ENCODE measurements at regions not wholly inside any gene's neighbourhood (a gene's known extent, or its start where the extent isn't known, plus 50 kb on each side); places are given as distances from the start of the nearest gene placed in this dataset.
"Not testable (repeated sequence)": the region's sequence is repeated elsewhere in the genome, so short reads cannot be mapped to it uniquely, and the experiment has no call there.

- in situ Hi-C loops (cut with MboI; ENCODE audit: low pct_unique_long_range_greater_than_20kb, low sequenced_read_pairs), result no loop called here
Observed at GRCh38 chr3:76266511-76266910, 481.2 kb upstream of the ZNF717 start.

DNA sequence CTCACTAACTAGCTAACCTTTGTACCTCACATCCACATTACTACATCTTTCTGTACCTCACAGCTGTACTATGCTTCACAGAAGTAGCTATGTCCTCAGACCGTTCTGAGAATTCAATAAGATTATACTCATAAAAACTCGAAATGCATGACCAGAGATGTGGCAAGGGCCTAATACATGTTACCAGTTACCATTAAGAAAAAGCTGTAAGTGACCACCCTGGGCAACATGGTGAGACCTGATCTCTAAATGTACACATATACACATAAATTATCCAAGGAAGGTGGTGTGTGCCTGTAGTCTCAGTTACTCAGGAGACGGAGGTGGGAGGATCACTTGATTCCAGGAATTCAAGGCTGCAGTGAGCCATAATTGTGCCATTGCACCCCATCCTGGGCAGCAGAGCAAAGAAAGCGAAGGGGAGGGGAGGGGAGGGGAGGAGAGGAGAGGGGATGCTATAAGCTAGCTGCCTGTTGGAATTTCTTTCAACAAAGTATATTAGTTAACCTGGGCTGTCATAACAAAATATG is 482.6 kb upstream of the ZNF717 start:
- in situ Hi-C loops (cut with MboI; ENCODE audit: low pct_unique_long_range_greater_than_20kb, low sequenced_read_pairs), result no loop called here
- DNase-seq, result no peak

More at GRCh38 chr3:76266511-76266910, 481.2 kb upstream of the ZNF717 start:
- DNase-seq, result no peak

DNA sequence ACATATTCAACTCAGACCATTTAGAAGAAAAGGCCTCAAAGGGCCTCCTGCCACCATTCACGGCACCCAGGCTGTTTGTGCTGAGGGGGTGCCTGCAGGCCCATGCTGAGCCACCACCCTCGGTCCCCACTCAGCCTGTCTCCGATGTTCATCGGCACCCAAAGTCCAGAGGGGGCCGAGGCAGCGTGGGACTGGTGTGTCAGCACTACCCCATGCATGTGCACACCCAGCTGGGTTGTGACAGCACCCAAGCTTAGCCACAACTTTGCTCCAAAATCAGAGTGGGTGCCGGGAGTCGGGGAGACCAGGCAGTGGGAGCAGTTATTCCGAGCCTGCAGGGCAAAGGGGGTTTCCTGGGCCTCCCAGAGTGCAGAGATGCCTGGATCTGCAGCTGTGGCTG is 508.5 kb upstream of the ZNF717 start:
- in situ Hi-C loops (cut with MboI; ENCODE audit: low pct_unique_long_range_greater_than_20kb, low sequenced_read_pairs), result no loop called here
- DNase-seq, result no peak

DNA sequence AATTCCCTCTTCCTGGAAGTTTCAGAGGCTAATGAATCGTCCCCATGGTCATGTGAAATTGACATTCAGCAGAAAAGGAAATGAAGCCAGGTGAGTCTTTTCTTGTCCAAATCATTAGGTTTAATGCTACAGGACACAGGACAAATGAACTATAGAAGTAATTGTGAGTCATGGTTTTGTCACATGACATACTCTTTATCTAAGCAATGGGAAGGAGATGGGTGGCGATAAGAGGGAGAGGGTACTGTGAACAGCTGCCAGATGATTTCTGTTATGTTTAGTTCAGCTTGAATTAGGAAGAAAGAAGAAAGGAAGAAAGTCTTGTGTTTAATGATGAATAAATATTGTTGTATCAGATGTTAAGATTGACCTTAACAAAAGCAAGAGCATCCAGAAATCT is 515.4 kb upstream of the ZNF717 start:
- no peak for DNase-seq

DNA sequence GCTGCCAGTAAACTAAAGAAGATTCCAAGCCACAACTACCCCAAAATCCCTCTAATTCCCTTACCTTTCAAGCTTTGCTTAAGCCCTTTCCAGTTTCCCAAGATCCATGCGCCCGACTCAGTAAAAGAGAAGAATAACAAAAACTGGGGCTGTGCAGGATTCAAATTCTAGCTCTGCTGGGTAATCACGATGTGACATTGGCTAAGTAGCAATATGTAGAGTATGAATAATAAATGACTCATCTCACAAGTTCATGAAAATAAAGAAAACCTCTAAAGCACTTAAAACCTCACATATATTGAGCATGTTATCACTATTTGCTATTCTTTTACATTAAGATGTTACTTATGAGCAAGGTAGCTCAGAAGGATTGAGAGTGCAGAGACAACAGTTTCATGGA is 522.2 kb upstream of the ZNF717 start:
- in situ Hi-C loops (cut with MboI; ENCODE audit: low pct_unique_long_range_greater_than_20kb, low sequenced_read_pairs), result no loop called here
- no peak for DNase-seq

More for the DNA sequence above, 515.4 kb upstream of the ZNF717 start:
- in situ Hi-C loops (cut with MboI; ENCODE audit: low pct_unique_long_range_greater_than_20kb, low sequenced_read_pairs), result no loop called here

DNA sequence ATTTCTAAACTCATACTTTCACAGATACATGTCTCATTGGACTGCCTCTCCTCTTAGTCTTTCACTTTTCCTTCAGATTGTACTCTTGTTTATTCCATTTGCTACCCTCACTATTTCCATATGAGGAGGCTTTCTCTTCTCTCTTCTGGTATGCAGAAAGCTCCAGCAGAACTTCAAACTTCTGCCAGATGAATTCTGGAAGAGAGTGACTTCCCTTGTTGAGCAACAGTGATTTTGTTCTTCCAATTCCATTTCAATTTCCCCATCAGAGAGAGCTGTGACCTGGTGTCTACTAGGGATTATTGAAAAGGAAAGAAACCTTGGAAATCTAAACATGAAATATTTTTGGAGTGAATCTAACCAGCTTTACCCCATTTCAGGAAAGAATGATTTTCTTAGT is 523.2 kb upstream of the ZNF717 start:
- DNase-seq, result no peak
- in situ Hi-C loops (cut with MboI; ENCODE audit: low pct_unique_long_range_greater_than_20kb, low sequenced_read_pairs), result no loop called here

- DNase-seq, result no peak
- in situ Hi-C loops (cut with MboI; ENCODE audit: low pct_unique_long_range_greater_than_20kb, low sequenced_read_pairs), result no loop called here
Observed at GRCh38 chr3:76310089-76310488, 524.7 kb upstream of the ZNF717 start.

- no peak for DNase-seq
- in situ Hi-C loops (cut with MboI; ENCODE audit: low pct_unique_long_range_greater_than_20kb, low sequenced_read_pairs), result no loop called here
Observed at GRCh38 chr3:76310667-76311066, 525.3 kb upstream of the ZNF717 start.

GRCh38 chr3:76311941-76312340 is 526.6 kb upstream of the ZNF717 start:
- no peak for DNase-seq
- in situ Hi-C loops (cut with MboI; ENCODE audit: low pct_unique_long_range_greater_than_20kb, low sequenced_read_pairs), result no loop called here

DNA sequence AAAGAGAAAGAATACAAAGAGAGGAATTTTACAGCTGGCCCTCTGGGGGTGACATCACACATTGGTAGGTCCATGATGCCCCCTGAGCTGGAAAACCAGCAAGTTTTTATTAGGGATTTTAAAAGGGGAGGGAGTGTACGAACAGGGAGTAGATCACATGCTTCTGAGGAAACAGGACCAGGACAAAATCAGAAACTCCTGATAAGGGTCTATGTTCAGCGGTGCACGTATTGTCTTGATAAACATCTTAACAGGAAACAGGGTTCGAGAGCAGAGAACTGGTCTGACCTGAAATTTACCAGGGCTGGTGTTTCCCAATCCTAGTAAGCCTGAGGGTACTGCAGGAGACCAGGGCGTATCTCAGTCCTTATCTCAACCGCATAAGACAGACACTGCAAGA is 530.6 kb upstream of the ZNF717 start:
- in situ Hi-C loops (cut with MboI; ENCODE audit: low pct_unique_long_range_greater_than_20kb, low sequenced_read_pairs); DNase-seq: not testable (repeated sequence)

DNA sequence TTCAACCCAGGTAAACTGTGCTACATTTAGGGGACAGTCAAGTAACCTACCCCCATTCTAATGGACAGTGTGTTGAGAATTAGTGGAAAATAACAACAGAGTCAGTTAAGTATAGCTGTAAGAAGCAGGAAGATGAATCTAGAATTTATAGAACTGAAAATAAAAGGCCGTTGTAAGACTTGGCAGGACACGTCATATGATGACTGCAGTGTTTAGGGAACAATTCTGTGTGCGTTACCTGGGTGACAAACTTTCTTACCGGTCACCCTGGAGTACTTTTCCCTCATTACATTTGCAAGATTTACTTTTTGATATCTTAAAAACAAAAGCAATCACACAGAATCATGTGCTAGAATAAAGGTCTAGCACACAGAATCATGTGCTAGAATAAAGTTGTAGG is 536.3 kb upstream of the ZNF717 start:
- in situ Hi-C loops (cut with MboI; ENCODE audit: low pct_unique_long_range_greater_than_20kb, low sequenced_read_pairs), result no loop called here
- DNase-seq, result no peak

DNA sequence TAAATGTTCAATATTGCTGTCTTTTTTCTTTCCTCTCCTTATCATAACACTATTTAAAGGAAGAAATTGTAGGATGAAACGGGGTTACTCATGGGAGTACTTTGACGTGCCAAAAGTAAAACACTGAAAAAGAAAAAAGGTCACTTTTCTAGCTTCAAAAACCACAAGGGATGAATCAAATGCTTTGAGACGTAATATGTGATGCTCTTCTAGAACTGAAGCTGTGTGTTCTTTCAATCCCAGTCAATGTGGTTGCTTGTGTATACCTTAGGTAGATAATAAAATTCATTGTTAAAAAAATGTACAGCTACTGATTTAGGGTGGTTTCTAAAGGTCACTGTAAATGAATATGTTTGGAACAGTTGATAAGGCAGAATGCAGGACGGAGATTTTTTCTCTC is 538.8 kb upstream of the ZNF717 start:
- no peak for DNase-seq
- in situ Hi-C loops (cut with MboI; ENCODE audit: low pct_unique_long_range_greater_than_20kb, low sequenced_read_pairs), result no loop called here

DNA sequence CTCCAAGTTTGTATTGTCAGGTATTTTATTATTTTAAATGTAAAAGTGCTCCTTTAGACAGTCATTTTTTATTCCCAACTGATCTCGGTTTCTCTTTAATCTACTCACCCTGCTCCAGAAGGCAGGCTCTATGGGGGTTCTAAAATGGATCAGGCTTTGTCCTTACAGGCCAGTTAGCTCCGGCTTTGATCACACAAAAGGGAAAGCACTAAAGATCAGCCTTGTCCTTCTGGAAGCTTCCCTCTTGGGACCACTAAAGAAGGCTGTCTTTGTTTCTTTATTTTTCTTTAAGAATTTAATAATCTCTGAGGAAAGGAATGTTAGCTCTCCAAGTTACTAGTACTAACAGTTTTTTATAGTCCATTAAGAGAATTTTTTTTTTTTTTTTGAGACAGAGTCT is 560.5 kb upstream of the ZNF717 start:
- DNase-seq, result no peak
- in situ Hi-C loops (cut with MboI; ENCODE audit: low pct_unique_long_range_greater_than_20kb, low sequenced_read_pairs), result no loop called here

DNA sequence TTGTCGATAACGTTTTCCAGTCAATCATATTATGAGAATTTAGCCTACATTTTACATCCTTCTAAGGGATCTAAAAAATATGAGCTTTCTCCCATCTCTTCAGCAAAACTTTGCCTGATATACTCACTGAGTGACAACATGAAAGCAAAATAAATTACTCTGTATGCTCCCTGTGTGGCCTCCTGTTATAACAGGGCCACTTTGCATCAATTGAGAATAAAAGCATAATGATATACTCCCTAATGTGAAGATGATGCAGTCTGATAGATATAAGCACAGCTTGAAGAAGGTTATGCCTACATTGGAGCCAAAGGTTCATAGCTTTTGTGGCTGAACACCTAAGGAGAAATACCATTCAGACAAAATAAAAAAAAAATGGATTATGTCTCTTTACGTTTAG is 561.3 kb upstream of the ZNF717 start:
- in situ Hi-C loops (cut with MboI; ENCODE audit: low pct_unique_long_range_greater_than_20kb, low sequenced_read_pairs), result no loop called here
- no peak for DNase-seq

DNA sequence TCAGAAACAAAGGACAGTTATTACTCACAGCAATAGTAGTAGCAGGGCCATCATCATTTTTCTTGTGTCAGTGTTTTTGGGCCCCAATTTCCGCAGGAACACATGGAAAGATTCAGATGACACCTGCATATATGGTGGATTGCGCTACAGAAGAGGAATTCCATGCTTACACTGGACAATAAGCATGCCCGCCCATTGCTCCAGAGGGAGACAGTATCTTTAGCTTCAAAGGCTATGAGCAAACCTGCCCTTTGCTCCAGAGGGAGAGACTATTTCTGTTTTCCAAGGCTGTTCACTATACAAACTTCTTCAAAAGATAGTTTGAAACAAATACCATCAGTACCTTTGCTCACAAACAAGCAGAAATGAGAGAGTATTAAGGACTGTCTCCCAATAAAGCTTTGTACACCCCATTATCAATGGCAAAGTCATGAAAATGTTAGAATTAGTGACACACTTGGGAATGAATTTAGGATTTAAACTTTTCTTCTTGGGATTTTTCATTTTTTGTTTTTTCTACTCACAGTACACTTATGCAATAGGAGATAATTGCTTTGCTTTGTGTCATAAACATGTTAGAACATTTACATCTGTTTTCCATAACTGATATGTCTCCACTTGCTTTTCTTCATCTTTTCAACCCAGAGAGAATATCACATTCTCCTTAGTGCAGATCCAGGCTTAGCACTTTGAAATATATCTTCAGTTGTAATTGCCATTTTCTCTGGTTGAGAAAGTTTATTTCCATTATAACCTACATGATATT is 564.5 kb upstream of the ZNF717 start:
- in situ Hi-C loops (cut with MboI; ENCODE audit: low pct_unique_long_range_greater_than_20kb, low sequenced_read_pairs), result no loop called here
- DNase-seq, result no peak

GRCh38 chr3:76352051-76352450 is 566.7 kb upstream of the ZNF717 start:
- no peak for DNase-seq
- in situ Hi-C loops (cut with MboI; ENCODE audit: low pct_unique_long_range_greater_than_20kb, low sequenced_read_pairs), result no loop called here

DNA sequence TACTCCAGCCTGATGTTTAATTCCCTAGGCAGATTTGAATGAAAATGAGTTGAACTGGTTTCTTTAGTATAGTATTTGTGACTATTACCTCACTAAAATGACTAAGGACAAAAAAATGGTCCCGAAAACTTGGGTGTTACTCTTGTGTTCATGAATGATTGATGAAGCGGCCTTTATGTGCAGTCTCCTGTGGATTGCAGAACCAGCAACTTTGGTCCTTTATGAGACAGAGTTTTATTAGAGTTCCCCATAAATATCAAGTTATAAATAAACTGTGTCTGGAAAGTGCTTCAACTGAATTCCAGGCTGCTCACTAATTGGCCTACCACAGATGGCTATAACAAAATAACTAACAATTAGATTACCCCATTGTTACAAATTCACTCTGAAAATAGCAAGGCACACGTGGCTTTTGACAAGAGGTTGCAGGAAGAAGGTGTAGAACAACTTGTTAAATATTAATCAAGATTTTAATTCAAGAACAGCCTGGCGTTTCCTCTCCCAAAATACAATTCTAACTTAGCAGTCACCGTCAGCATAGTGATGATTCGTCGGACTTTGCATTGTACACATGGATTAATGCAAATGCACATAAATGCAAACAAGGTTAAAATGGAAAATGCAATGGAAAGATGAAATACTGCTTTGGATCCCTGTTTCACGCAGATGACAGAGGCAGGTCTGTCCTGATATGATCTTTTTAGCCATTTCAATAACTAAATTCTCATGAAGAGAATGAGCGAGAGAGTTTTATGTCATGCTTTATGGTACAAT is 567.3 kb upstream of the ZNF717 start:
- DNase-seq, result no peak
- in situ Hi-C loops (cut with MboI; ENCODE audit: low pct_unique_long_range_greater_than_20kb, low sequenced_read_pairs), result no loop called here

GRCh38 chr3:76353683-76354082 is 568.3 kb upstream of the ZNF717 start:
- in situ Hi-C loops (cut with MboI; ENCODE audit: low pct_unique_long_range_greater_than_20kb, low sequenced_read_pairs), result no loop called here
- DNase-seq, result no peak

DNA sequence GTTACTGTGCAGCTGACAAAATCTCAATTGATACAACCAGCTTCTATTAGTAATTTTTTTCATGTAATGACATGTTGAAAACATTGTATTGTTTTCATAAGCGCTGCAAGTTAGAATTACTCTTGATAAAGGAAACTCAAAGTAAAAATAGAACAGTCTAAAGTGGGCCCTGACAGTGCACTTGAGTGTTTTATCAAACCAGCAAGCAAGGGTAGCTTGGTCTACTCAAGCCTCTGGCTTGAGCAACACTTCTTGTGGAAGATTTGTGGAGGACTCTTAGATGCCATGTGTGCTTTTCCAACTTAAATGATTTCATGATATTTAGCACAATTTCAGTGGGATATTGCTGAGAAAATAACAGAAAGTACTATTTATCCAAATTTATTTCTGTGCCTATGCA is 575.7 kb upstream of the ZNF717 start:
- no peak for DNase-seq
- in situ Hi-C loops (cut with MboI; ENCODE audit: low pct_unique_long_range_greater_than_20kb, low sequenced_read_pairs), result no loop called here

DNA sequence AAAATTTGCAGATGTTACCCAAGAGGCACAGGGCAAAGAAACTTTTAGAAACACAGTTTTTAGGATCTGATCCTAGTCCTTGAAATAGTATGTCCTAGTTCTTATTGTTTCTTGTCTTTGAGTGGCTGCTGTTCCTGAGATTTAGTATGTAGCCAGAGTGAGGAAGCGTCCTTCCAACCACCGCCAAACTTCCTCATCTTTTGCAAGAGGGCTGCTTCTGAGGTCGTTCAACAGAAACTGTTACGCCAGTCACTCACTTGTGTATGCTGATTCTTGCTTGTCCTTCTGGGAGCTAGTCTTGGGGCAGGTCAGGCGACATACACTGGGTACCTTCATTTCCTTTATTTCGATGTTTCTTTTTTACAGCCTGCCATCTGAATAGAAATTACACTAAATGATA is 577.3 kb upstream of the ZNF717 start:
- no peak for DNase-seq
- in situ Hi-C loops (cut with MboI; ENCODE audit: low pct_unique_long_range_greater_than_20kb, low sequenced_read_pairs), result no loop called here
